B cell (primary cell): ENCODE measurements at regions not wholly inside any gene's neighbourhood (a gene's known extent, or its start where the extent isn't known, plus 50 kb on each side); places are given as distances from the start of the nearest gene placed in this dataset.

ENCODE experiments used
- ATAC-seq: fragments of 200-7000 bp; cut with Tn5 transposase; one replicate; pipeline ENCODE4 v1.10.0; 2021; ENCODE audit warnings: low read depth, mild to moderate bottlenecking, moderate number of reproducible peaks, moderate library complexity
- CTCF ChIA-PET: fragments of 350-600 bp; sonication (Branson Sonifier 250); formaldehyde crosslinking; loops from one replicate; lab custom pipeline; 2021; ENCODE audit warnings: antibody characterized with exemption, inconsistent platforms; lab: Charles Lee
- POLR2A ChIA-PET: fragments of 350-600 bp; sonication (Branson Sonifier 250); formaldehyde crosslinking; loops from one replicate; lab custom pipeline; 2021; ENCODE audit warnings: antibody characterized with exemption; lab: Charles Lee
- DNase-seq: peaks from one replicate; pipeline ENCODE4 v3.0.0; 2013
- H2AFZ ChIP-seq: 2 replicates; pipeline ENCODE4 v1.6.1; 2012; ENCODE audit warnings: mild to moderate bottlenecking, low read depth, low read length; ENCODE audit not compliant: insufficient read depth, poor library complexity, severe bottlenecking
- H3K27ac ChIP-seq, 2 donors: 1 replicate in 1 of 2; 2 replicates in 1 of 2; pipeline ENCODE4 v1.5.1; 2012 to 2013; ENCODE audit warnings: low read length in 2 of 2, mild to moderate bottlenecking in 2 of 2, moderate library complexity in 1 of 2
- H3K27me3 ChIP-seq, 4 experiments: fragments of 200-600 bp in 1 of 4; sonication (generic) in 1 of 4; replicated peaks in 1 of 4; 1 replicate in 2 of 4; 2 replicates in 2 of 4; pipeline versions ENCODE4 v1.6.1 to v1.7.0; 2013 to 2016; ENCODE audit warnings: low read length in 3 of 4, mild to moderate bottlenecking in 2 of 4, mixed read lengths in 1 of 4, moderate library complexity in 1 of 4; ENCODE audit not compliant: insufficient read depth in 4 of 4, control insufficient read depth in 3 of 4; ENCODE audit errors: control extremely low read depth in 1 of 4
- H3K36me3 ChIP-seq, 2 experiments: replicated peaks in 1 of 2; 1 replicate in 1 of 2; 2 replicates in 1 of 2; pipeline versions ENCODE4 v1.6.1 to v1.7.1; 2013; ENCODE audit warnings: low read length in 1 of 2; ENCODE audit not compliant: insufficient read depth in 2 of 2, control insufficient read depth in 1 of 2; ENCODE audit errors: control extremely low read depth in 1 of 2, extremely low read depth in 1 of 2
- H3K4me1 ChIP-seq, 2 donors: fragments of 200-600 bp in 1 of 2; sonication (generic) in 1 of 2; 1 replicate in 1 of 2; 2 replicates in 1 of 2; pipeline versions ENCODE4 v1.5.1 to v1.6.1; 2013 to 2017; ENCODE audit warnings: low read length in 2 of 2; ENCODE audit not compliant: control insufficient read depth in 2 of 2, insufficient read depth in 2 of 2
- H3K4me2 ChIP-seq: replicated peaks from 2 replicates; pipeline ENCODE3; 2012; ENCODE audit warnings: mild to moderate bottlenecking, low read depth, low read length; ENCODE audit not compliant: poor library complexity, severe bottlenecking
- H3K4me3 ChIP-seq, 5 experiments: fragments of 200-600 bp in 1 of 5; sonication (generic) in 1 of 5; 1 replicate in 3 of 5; 2 replicates in 2 of 5; pipeline versions ENCODE4 v1.5.1 to v1.7.0; 2011 to 2016; ENCODE audit warnings: low read length in 4 of 5, mild to moderate bottlenecking in 4 of 5, low read depth in 2 of 5, control low read depth in 1 of 5, moderate library complexity in 1 of 5; ENCODE audit not compliant: insufficient read depth in 1 of 5; ENCODE audit errors: control extremely low read depth in 1 of 5, extremely low read depth in 1 of 5
- H3K79me2 ChIP-seq: fragments of 200-600 bp; sonication (generic); one replicate; pipeline ENCODE4 v1.6.0; 2016; ENCODE audit warnings: low read length; ENCODE audit not compliant: control insufficient read depth, insufficient read depth
- H3K9ac ChIP-seq: fragments of 200-600 bp; sonication (generic); 2 replicates; pipeline ENCODE4 v1.6.1; 2017; ENCODE audit warnings: mild to moderate bottlenecking, low read length, moderate library complexity
- H3K9me3 ChIP-seq, 3 donors: one replicate each; pipeline versions ENCODE4 v1.6.1 to v1.7.1; 2013; ENCODE audit warnings: low read length in 2 of 3; ENCODE audit not compliant: control insufficient read depth in 2 of 3, insufficient read depth in 1 of 3; ENCODE audit errors: control extremely low read depth in 1 of 3
- H4K20me1 ChIP-seq: 2 replicates; pipeline ENCODE4 v1.6.0; 2012; ENCODE audit warnings: mild to moderate bottlenecking, low read length; ENCODE audit not compliant: insufficient read depth, control insufficient read depth, poor library complexity, severe bottlenecking
- H3K27ac Mint-ChIP-seq: one replicate; pipeline ENCODE4 v1.8.0; 2021; ENCODE audit warnings: mixed read lengths
- H3K27me3 Mint-ChIP-seq: one replicate; pipeline ENCODE4 v1.8.0; 2021; ENCODE audit warnings: mixed read lengths
- H3K4me1 Mint-ChIP-seq: one replicate; pipeline ENCODE4 v1.8.0; 2021; ENCODE audit warnings: mixed read lengths
- H3K4me3 Mint-ChIP-seq: one replicate; pipeline ENCODE4 v1.8.0; 2021; ENCODE audit warnings: mixed read lengths
- H3K9me3 Mint-ChIP-seq: one replicate; pipeline ENCODE4 v1.8.0; 2022; ENCODE audit warnings: mixed read lengths; ENCODE audit not compliant: insufficient read depth
- EZH2 ChIP-seq: IDR thresholded peaks from 2 replicates; pipeline ENCODE4 v1.6.1; 2012; ENCODE audit warnings: borderline replicate concordance, low read depth, mild to moderate bottlenecking, moderate library complexity, low read length; ENCODE audit not compliant: insufficient read depth, poor library complexity, severe bottlenecking
- WGBS: methylation state at CpG from one replicate; pipeline ENCODE4 v1.1.5; 2013; ENCODE audit warnings: missing lambda C conversion rate; ENCODE audit not compliant: insufficient coverage; 5-methylcytosine and 5-hydroxymethylcytosine counted together
- intact Hi-C: fragments of 100-400 bp; cut with micrococcal nuclease; formaldehyde crosslinking; loops from one replicate; pipeline ENCODE4 v1.10.0; 2022
- TF ChIP-seq, protein P1 (sequence below): fragments of 200-600 bp; IDR thresholded peaks from one replicate; pipeline ENCODE4 v1.8.0; 2022; ENCODE audit warnings: antibody characterized with exemption, mild to moderate bottlenecking

DNA sequence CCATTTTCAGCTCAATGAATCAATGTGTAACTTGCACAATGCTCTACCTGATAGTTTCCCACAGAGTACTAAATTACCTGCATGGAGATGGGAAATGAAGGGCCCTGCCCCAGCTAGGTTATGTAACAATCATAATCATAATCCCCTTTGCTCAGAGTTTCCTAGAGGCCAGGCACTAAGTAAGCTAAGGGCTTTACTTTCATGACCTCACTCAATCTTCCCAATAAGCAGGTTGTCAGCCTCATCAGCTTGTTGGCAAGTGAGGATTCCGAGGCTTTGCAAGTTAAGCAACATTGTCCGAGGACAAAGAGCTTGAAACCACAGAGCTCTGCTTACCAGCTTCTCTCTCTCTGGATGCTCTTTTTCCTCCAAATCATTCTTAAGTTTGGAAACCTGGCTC is 64.1 kb upstream of the NTPCR start:
- Histone ChIP-seq H3K4me1 (no peaks in the 10 kb centered on the region), H2AFZ (no peak overlapping the region), H3K36me3 (no peaks in the 10 kb centered on the region), H3K9ac (no peak overlapping the region), H3K27me3 (no peaks in the 10 kb centered on the region), H3K9me3 (no peaks in the 10 kb centered on the region), H3K27ac (no peak overlapping the region), H3K79me2 (no peaks in the 10 kb centered on the region), H3K4me2 (no peak overlapping the region), H4K20me1 (no peaks in the 10 kb centered on the region), H3K4me3 (no peak overlapping the region)
- DNase-seq (no peak), ATAC-seq (no peak)
- ChIA-PET POLR2A (no interaction called here), CTCF (no interaction called here)
- intact Hi-C loops = no loop called here
- Mint-ChIP-seq H3K9me3 (no peaks in the 10 kb centered on the region), H3K27me3 (peaks cover 13% of the 10 kb centered on the region), H3K27ac (no peak overlapping the region), H3K4me3 (no peak overlapping the region), H3K4me1 (no peaks in the 10 kb centered on the region)
- TF ChIP-seq, protein P1, sequence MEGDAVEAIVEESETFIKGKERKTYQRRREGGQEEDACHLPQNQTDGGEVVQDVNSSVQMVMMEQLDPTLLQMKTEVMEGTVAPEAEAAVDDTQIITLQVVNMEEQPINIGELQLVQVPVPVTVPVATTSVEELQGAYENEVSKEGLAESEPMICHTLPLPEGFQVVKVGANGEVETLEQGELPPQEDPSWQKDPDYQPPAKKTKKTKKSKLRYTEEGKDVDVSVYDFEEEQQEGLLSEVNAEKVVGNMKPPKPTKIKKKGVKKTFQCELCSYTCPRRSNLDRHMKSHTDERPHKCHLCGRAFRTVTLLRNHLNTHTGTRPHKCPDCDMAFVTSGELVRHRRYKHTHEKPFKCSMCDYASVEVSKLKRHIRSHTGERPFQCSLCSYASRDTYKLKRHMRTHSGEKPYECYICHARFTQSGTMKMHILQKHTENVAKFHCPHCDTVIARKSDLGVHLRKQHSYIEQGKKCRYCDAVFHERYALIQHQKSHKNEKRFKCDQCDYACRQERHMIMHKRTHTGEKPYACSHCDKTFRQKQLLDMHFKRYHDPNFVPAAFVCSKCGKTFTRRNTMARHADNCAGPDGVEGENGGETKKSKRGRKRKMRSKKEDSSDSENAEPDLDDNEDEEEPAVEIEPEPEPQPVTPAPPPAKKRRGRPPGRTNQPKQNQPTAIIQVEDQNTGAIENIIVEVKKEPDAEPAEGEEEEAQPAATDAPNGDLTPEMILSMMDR = no peak
- TF ChIP-seq EZH2 = no peak
- WGBS = 70% methylated on average over 1 of the region's 2 CpGs

DNA sequence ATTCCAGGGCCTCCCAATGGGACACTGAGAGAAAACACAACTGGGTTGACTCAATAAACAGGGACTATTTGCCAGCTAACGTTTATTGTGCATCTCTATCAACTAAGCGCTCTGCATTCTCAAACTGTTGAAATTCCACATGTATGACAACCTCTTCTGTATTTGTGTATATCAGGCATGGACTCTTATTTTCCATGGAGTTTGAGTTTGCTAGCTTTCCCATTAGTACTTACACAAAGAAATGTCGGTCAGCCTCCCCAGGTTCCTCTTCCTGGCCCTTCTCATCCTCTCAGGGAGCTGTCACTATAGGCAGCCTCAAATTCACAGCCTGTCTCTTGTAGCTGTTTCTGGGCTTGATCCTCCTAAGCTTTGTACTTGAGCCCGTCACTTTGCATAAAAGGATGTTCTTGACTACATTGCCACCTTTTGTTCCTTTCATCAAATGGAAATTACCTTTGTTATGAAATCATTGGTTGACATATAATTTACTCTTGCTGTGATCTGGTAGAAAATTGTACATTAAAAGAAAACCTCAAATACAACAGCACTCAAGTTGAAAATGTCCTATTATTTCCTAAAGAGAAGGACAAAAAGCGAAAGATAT is 60.0 kb upstream of the NTPCR start:
- no peak overlapping the region for H3K9ac ChIP-seq
- DNase-seq = no peak
- intact Hi-C loops = no loop called here
- no peaks in the 10 kb centered on the region for H3K9me3 ChIP-seq
- Mint-ChIP-seq H3K27ac (no peak overlapping the region), H3K4me3 (no peak overlapping the region), H3K27me3 (peaks cover 20% of the 10 kb centered on the region), H3K9me3 (no peaks in the 10 kb centered on the region), H3K4me1 (no peaks in the 10 kb centered on the region)
- H2AFZ ChIP-seq = no peak overlapping the region
- WGBS = 91% methylated on average over 2 of the region's 5 CpGs
- H3K36me3 ChIP-seq = no peaks in the 10 kb centered on the region
- CTCF ChIA-PET = no interaction called here
- H3K27ac ChIP-seq = no peak overlapping the region
- H3K27me3 ChIP-seq = no peaks in the 10 kb centered on the region
- no peaks in the 10 kb centered on the region for H3K79me2 ChIP-seq
- no peaks in the 10 kb centered on the region for H3K4me1 ChIP-seq
- no peaks in the 10 kb centered on the region for H4K20me1 ChIP-seq
- no peak for TF ChIP-seq EZH2
- no peak for ATAC-seq
- POLR2A ChIA-PET = no interaction called here
- H3K4me2 ChIP-seq = no peak overlapping the region
- H3K4me3 ChIP-seq = no peak overlapping the region
